ENCODE measurements at regions not wholly inside any gene's neighbourhood (a gene's known extent, or its start where the extent isn't known, plus 50 kb on each side); places are given as distances from the start of the nearest gene placed in this dataset.

DNA sequence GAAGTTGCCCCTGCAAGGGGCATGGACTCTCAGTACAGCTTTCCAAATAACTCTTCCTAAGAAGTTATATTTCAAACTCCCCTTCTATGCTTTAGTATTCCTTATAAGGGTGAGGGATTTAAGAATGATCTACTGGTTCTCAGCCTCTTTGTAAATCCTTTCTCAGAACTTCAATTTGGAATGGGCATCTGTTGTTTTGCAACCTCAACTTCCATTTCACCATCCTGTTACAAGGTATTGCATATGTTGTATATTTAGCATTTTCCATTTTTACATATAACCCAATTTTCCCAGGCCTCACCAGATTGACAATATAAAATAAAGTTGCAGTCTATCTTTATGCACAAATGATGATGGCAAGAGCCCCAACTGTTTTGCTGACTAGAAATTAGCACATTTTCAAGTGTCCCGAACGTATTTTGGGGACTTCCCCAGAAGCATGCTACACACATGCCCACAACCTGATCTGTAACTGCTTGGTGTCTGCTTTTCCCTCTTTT is 154.9 kb upstream of the CARMIL1 start:
- DNase-seq (ENCODE audit: low read depth), result no peak
- no peak overlapping the region for H3K4me3 ChIP-seq (ENCODE audit: low read depth, low read length)
- H3K27me3 ChIP-seq (ENCODE audit: control insufficient read depth, insufficient read depth, low read length), result no peaks in the 10 kb centered on the region
- FAIRE-seq, result no peak
- no peaks in the 10 kb centered on the region for H3K36me3 ChIP-seq (ENCODE audit: control insufficient read depth, insufficient read depth, low read length)
- TF ChIP-seq, protein P1, sequence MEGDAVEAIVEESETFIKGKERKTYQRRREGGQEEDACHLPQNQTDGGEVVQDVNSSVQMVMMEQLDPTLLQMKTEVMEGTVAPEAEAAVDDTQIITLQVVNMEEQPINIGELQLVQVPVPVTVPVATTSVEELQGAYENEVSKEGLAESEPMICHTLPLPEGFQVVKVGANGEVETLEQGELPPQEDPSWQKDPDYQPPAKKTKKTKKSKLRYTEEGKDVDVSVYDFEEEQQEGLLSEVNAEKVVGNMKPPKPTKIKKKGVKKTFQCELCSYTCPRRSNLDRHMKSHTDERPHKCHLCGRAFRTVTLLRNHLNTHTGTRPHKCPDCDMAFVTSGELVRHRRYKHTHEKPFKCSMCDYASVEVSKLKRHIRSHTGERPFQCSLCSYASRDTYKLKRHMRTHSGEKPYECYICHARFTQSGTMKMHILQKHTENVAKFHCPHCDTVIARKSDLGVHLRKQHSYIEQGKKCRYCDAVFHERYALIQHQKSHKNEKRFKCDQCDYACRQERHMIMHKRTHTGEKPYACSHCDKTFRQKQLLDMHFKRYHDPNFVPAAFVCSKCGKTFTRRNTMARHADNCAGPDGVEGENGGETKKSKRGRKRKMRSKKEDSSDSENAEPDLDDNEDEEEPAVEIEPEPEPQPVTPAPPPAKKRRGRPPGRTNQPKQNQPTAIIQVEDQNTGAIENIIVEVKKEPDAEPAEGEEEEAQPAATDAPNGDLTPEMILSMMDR (IDR thresholded peaks at IDR 0.05; ENCODE audit: insufficient read depth, low read length, severe bottlenecking), result no peak

DNA sequence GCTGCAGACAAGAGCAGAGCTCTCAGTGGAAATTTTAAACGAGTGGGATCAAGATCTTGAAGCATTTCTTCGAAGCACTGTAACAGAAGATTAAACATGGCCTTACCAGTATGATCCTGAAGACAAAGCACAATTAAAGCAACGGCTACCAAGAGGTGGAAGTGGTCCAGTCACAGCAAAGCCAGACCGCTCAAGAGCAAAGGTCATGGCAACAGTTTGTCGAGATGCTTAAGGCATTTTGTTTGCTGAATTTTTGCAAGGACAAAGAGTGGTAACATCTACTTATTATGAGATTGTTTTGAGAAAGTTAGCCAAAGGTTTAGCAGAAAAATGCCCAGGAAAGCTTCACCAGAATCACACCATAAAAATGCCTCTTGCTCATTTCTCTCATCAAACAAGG is 153.4 kb upstream of the CARMIL1 start:
- TF ChIP-seq, protein P1 (IDR thresholded peaks at IDR 0.05; ENCODE audit: insufficient read depth, low read length, severe bottlenecking), result no peak
- FAIRE-seq, result no peak
- DNase-seq (ENCODE audit: low read depth), result no peak
- H3K36me3 ChIP-seq (ENCODE audit: control insufficient read depth, insufficient read depth, low read length), result no peaks in the 10 kb centered on the region
- no peak overlapping the region for H3K4me3 ChIP-seq (ENCODE audit: low read depth, low read length)
- H3K27me3 ChIP-seq (ENCODE audit: control insufficient read depth, insufficient read depth, low read length), result no peaks in the 10 kb centered on the region

DNA sequence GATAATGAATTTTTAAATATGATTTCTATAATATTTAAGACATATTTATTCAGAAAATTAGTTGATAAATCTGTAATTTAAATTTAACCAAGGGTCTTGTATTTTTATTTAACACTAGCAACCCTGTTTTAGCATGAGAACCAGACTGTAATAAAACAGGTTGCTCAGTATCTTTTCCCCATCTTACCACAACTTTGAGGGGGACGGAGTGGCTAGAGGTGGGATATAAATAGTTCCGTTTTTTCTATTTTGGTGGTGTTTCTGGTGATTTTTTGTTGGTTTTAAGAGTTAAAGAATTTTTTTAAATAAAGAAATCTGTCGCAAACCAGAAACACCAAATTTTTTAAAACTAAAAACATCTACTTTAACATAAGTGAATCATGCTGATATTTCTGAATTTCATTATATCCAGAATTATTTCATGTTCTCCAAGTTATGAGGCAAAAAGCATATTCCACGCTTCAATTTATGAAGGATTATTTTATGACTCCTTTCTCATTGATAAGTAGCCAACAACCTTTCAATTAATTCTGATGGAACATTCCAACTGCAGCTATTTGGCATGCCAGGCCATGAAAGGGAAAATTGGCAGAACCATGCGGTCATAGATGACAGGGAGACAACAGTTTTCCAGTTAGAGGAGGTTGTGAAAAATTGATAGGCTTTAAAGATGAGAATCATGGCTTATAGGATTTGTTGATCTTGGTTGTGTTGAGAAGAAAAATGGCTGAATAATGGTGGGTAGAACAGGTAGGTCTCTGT is 151.9 kb upstream of the CARMIL1 start:
- TF ChIP-seq, protein P1 (IDR thresholded peaks at IDR 0.05; ENCODE audit: insufficient read depth, low read length, severe bottlenecking), result no peak
- Histone ChIP-seq H3K36me3 (ENCODE audit: control insufficient read depth, insufficient read depth, low read length) (no peaks in the 10 kb centered on the region), H3K27me3 (ENCODE audit: control insufficient read depth, insufficient read depth, low read length) (no peaks in the 10 kb centered on the region), H3K4me3 (ENCODE audit: low read depth, low read length) (no peak overlapping the region)
- DNase-seq (ENCODE audit: low read depth) (no peak), FAIRE-seq (no peak)

DNA sequence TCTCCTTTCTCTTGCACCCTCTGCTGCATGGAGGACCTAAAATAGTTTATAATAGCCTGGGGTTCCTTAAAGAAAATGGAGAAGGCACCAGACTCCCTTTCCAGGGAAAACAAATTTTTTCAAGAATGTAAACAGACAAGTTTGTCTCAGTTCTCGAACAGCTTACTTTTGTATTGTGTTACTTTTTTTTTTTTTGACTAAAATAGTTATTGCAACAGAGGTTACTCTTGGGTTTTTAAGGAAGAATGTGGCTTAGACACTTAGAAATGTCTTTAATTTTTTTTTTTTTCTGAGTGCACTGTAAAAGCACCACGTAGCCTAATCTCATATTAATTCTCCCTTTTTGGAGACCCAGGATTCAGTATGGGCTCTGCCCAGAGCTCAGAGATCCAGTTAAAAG is 148.7 kb upstream of the CARMIL1 start:
- H3K36me3 ChIP-seq (ENCODE audit: control insufficient read depth, insufficient read depth, low read length), result no peaks in the 10 kb centered on the region
- DNase-seq (ENCODE audit: low read depth) (no peak), FAIRE-seq (no peak)
- TF ChIP-seq, protein P1 (IDR thresholded peaks at IDR 0.05; ENCODE audit: insufficient read depth, low read length, severe bottlenecking), result no peak
- H3K27me3 ChIP-seq (ENCODE audit: control insufficient read depth, insufficient read depth, low read length), result no peaks in the 10 kb centered on the region
- no peak overlapping the region for H3K4me3 ChIP-seq (ENCODE audit: low read depth, low read length)

DNA sequence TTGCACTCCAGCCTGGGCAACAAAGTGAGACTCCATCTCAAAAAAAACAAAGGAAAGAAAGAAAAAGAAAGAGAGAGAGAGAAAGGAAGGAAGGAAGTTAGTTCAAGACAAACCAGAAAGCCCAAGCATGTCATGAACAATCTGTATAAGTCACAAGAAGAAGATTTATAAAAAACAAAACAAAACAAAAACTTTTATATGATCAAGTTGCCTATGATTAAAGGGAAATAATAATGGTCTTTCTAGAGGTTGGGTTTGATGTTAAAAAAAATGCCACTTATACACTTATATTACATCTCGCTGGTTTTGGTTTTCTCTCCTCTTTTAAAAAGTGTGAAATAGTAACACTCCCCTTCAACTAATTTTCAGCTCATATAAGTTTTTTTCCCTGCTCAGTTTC is 146.2 kb upstream of the CARMIL1 start:
- FAIRE-seq (no peak), DNase-seq (ENCODE audit: low read depth) (no peak)
- no peaks in the 10 kb centered on the region for H3K27me3 ChIP-seq (ENCODE audit: control insufficient read depth, insufficient read depth, low read length)
- TF ChIP-seq, protein P1 (IDR thresholded peaks at IDR 0.05; ENCODE audit: insufficient read depth, low read length, severe bottlenecking), result no peak
- no peaks in the 10 kb centered on the region for H3K36me3 ChIP-seq (ENCODE audit: control insufficient read depth, insufficient read depth, low read length)
- H3K4me3 ChIP-seq (ENCODE audit: low read depth, low read length), result no peak overlapping the region

DNA sequence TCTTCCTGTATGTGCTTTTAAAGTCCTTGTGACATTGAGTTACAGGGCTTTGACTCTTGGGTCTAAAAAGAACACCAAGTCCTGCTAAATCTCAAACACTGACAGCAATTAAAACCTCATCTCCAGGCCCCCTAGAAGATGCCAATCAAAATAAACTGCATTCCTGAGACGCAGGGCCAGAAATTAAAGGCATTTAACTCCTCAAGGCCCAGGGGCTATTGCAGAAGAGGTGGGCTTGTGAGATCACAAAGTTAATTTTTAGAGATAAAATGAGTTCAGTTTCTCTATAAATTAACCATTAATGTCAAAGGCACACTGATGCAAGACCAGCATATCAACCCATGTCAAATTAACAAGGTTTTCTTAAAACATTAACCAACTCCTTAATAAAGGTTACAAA is 145.6 kb upstream of the CARMIL1 start:
- Histone ChIP-seq H3K36me3 (ENCODE audit: control insufficient read depth, insufficient read depth, low read length) (no peaks in the 10 kb centered on the region), H3K27me3 (ENCODE audit: control insufficient read depth, insufficient read depth, low read length) (no peaks in the 10 kb centered on the region), H3K4me3 (ENCODE audit: low read depth, low read length) (no peak overlapping the region)
- TF ChIP-seq, protein P1 (IDR thresholded peaks at IDR 0.05; ENCODE audit: insufficient read depth, low read length, severe bottlenecking), result no peak
- no peak for FAIRE-seq
- no peak for DNase-seq (ENCODE audit: low read depth)

All from bronchial epithelial cell (primary cell).